ENCODE measurements at regions not wholly inside any gene's neighbourhood (a gene's known extent, or its start where the extent isn't known, plus 50 kb on each side); places are given as distances from the start of the nearest gene placed in this dataset.

- no peaks in the 10 kb centered on the region for H3K9me2 ChIP-seq
- no peaks in the 10 kb centered on the region; the same call in 1 of the 2 replicates for H3K27me3 ChIP-seq (ENCODE audit: insufficient read depth)
- H3K9ac ChIP-seq = no peak overlapping the region
- no peak overlapping the region for H3K4me2 ChIP-seq
- H3K4me1 ChIP-seq (ENCODE audit: control insufficient read depth in 1 of 2, insufficient read depth in 2 of 2, low read depth in 1 of 2, low read length in 1 of 2) = no peaks in the 10 kb centered on the region
- no peaks in the 10 kb centered on the region for H3K9me3 ChIP-seq
- H3F3A ChIP-seq (replicated peaks; ENCODE audit: insufficient read depth) = no peaks in the 10 kb centered on the region
- no peak overlapping the region for H3K27ac ChIP-seq (ENCODE audit: low read depth in 2 of 2, low read length in 1 of 2)
- H2AFZ ChIP-seq (ENCODE audit: low read depth) = no peak overlapping the region
- H3K79me2 ChIP-seq (ENCODE audit: insufficient read depth) = no peaks in the 10 kb centered on the region
- H3K36me3 ChIP-seq (replicated peaks in 1 of 2; ENCODE audit: control insufficient read depth in 1 of 2, insufficient read depth in 2 of 2, low read length in 1 of 2) = no peaks in the 10 kb centered on the region
- H3K4me3 ChIP-seq (ENCODE audit: low read depth in 2 of 2, low read length in 1 of 2) = no peak overlapping the region
- TF ChIP-seq FOXM1 (IDR thresholded peaks at IDR 0.05; ENCODE audit: low read depth) (no peak), NRF1 (IDR thresholded peaks at IDR 0.05; ENCODE audit: low read depth, low read length) (no peak), USF2 (IDR thresholded peaks at IDR 0.05; ENCODE audit: borderline replicate concordance, low read depth, low read length) (no peak), USF1 (IDR thresholded peaks at IDR 0.05; ENCODE audit: borderline replicate concordance, low read depth) (no peak), RFX5 (IDR thresholded peaks at IDR 0.05; ENCODE audit: low read length) (no peak), RAD21 (IDR thresholded peaks at IDR 0.05; ENCODE audit: low read length) (no peak), PBX3 (IDR thresholded peaks at IDR 0.05) (no peak), CHD2 (IDR thresholded peaks at IDR 0.05; ENCODE audit: low read length, partially characterized antibody) (no peak), TAF1 (IDR thresholded peaks at IDR 0.05; ENCODE audit: borderline replicate concordance, low read depth, low read length) (no peak), GABPA (IDR thresholded peaks at IDR 0.05; ENCODE audit: low read depth) (no peak), IRF3 (IDR thresholded peaks at IDR 0.05; ENCODE audit: low read depth, low read length) (no peak), ELF1 (IDR thresholded peaks at IDR 0.05) (no peak), CTCF (IDR thresholded peaks at IDR 0.05) (no peak), TCF12 (IDR thresholded peaks at IDR 0.05) (no peak), NFIC (IDR thresholded peaks at IDR 0.05; ENCODE audit: borderline replicate concordance) (no peak), ZBTB33 (IDR thresholded peaks at IDR 0.05; ENCODE audit: borderline replicate concordance, low read depth) (no peak), MAX (IDR thresholded peaks at IDR 0.05; ENCODE audit: low read depth) (no peak), MEF2A (IDR thresholded peaks at IDR 0.05; ENCODE audit: borderline replicate concordance, low read depth) (no peak), EZH2phosphoT487 (IDR thresholded peaks at IDR 0.05; ENCODE audit: borderline replicate concordance, low read depth) (no peak), FOXJ3 (CRISPR knock-in tag; IDR thresholded peaks at IDR 0.05) (no peak)
- ChIA-PET CTCF (interaction anchor here (0.7 to 2.0 kb wide), 3 partner anchors 12 to 245 kb away, joined by 3 to 8 read pairs (median 3); no protein-coding TSS in a partner anchor), POLR2A (no interaction called here)
- DNase-seq = no peak
- WGBS (ENCODE audit: low lambda C conversion rate) = 2% methylated on average over 2 of the region's 2 CpGs
- H4K20me1 ChIP-seq (ENCODE audit: insufficient read depth) = no peaks in the 10 kb centered on the region
These were observed 140.0 kb upstream of the MB21D2 start for GRCh38 chr3:193057616-193058015.
